Activated CD4-positive, alpha-beta T cell treated with anti-CD3 and anti-CD28 coated beads, Interleukin-2, amount 50 U/mL, for 48 hours (primary cell): ENCODE measurements at regions not wholly inside any gene's neighbourhood (a gene's known extent, or its start where the extent isn't known, plus 50 kb on each side); places are given as distances from the start of the nearest gene placed in this dataset.
"Not testable (repeated sequence)": the region's sequence is repeated elsewhere in the genome, so short reads cannot be mapped to it uniquely, and the experiment has no call there.

Experiments
- DNase-seq, 2 experiments: peaks; one replicate each; pipeline ENCODE4 v3.0.0-alpha.2; 2020

DNA sequence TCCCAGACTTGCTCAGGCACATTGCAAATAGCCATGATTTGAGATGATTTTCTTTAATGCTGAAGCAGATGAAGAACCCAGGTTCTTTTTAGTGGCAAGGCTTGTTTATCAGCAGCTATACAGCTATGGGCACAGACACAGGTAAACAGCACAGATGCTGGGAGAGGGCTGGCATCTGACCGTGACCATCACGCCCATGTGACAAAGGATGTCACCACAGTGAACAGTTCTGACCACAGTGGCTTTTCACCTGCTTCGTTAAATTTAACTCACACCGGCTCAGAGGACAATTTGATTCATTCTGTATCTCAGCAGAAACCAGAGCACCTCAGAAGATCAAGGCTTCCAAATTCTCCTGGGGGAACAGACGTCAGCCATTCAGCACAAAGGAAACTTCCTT is 142.6 kb downstream of the CDH26 start:
- no peak for DNase-seq

DNA sequence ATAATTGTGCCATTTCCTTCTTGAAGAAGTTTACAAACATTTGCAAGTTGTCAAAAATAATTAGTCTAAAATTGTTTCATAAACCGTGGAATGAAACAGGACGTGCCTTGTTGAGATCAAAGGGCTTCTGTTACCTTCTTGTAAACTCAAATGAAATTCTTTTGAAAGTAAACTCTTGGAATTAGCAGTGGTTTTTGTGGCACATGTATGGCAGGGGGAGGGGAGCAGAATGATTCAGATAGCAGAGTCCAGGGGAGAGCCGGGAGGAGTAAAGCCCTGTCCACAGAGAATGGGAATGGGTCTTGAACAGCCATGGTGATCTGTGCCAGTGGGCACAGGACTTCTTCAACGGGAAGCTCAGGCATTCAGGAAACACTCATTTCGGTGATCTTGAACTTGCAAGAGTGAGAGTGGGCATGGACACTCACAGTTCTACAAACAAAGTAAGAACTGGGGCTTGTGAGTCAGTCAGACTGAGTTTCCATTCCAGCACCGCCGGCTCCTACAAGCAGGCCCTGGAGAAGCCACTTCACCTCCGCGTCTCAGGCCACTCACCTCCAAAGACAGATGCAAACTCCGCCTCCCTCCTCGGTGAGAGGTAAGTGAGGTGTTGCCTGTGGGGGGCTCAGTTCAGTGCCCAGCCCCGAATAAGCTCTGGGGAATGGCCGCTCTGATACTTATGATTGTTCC is 143.1 kb downstream of the CDH26 start:
- no peak for DNase-seq

DNA sequence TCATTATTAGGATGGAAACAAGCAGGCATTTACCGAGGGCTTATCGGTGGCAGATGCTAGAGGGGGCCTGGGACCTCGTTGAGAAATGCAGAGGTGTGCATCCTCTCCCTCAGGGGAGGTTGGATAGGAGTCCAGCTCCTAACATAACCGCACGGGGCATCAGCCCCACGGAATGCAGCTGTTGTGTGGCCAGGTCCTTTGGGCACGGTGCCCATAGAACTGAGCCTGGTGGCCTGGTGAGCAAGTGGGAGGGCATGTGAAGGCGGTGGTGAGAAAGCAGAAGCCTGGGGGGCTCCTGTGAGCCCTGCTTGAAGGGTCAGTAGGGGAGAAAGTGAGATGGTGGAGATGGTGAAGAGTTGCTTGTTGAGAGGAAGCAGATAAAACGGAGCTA is 143.7 kb downstream of the CDH26 start:
- DNase-seq: no peak

- no peak for DNase-seq
Measured at GRCh38 chr20:60102665-60103210, 144.5 kb downstream of the CDH26 start.

GRCh38 chr20:60104993-60105803 is 147.0 kb downstream of the CDH26 start:
- no peak for DNase-seq

GRCh38 chr20:60106186-60106585 is 148.0 kb downstream of the CDH26 start:
- DNase-seq: not testable (repeated sequence)

GRCh38 chr20:60107621-60108390 is 149.6 kb downstream of the CDH26 start:
- DNase-seq: no peak

DNA sequence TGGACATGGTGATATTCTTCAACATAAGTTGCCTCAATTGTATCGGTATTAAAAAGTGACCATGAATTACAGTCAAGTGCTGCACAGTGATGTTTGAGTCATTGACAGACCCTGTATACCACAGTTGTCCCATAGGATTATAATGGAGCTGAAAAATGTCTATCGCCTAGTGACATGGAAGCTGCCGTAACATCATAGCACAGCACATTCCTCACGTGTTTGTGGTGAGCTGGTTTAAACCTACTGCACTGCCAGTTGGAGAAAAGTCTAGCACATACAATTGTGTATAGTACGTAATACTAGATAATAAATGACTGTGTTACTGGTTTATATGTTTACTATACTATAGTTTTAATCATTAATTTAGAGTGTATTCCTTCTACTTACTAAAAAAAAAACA is 150.2 kb downstream of the CDH26 start:
- no peak for DNase-seq

DNA sequence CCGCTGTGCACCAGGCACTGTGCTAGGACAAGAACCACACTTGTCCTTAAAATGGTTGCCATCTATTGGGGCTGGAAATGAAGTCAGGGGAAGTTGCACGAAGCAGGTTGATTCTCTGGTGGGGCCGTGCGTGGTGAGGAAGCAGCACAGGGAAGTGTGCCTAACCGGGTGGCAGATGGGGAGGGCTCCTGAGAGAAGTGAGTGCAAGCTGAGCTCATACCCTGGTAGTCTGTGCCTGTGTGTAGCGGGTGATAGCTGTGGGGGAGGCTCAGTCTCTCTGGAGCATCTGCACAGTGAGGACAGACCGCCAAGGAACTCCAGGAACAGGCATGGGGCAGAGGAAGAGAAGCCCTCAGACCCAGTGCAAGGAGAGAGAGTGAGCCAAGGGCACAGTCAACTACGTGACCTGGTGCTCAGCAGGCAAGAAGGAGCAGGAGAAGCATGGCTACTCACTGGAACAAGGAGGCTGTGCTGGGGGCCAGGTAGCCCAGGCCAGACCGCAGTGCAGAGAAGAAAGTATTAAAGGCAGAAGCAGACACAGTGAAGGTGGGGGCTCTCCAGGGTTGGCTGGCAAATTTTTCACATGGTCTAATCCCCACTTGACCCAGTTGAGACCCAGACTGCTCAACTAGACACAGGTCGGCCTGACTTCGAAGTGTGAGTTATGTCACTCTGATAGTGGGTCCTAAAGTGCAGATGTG is 155.0 kb downstream of the CDH26 start:
- no peak for DNase-seq

- DNase-seq: no peak
Measured at GRCh38 chr20:60113771-60114170, 155.5 kb downstream of the CDH26 start.

GRCh38 chr20:60115451-60115850 is 157.2 kb downstream of the CDH26 start:
- DNase-seq: no peak

GRCh38 chr20:60116128-60116909 is 158.1 kb downstream of the CDH26 start:
- DNase-seq: no peak

- DNase-seq: no peak
Measured at GRCh38 chr20:60117065-60117464, 158.8 kb downstream of the CDH26 start.

- DNase-seq: no peak
Measured at GRCh38 chr20:60121903-60122302, 163.7 kb downstream of the CDH26 start.

GRCh38 chr20:60122671-60123070 is 164.4 kb downstream of the CDH26 start:
- DNase-seq: no peak

DNA sequence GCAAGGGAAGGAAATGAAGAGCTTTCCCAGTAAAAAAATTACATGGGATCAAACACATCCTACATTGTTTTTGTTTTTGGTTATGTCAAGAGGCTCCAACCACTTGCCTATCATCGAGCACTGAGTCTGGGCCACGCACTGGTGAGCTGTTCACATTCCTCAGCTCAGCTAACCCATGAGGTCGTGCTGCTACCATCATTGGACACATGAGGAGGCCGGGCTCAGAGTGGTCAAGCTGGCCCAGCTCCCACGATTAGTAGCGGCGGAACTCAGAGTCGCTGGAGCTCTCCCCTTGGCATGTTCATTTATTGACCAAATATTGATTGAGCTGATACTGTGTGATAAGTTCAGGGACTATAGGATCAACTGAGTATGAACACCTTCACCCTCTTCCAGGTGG is 164.9 kb downstream of the CDH26 start:
- no peak for DNase-seq

DNA sequence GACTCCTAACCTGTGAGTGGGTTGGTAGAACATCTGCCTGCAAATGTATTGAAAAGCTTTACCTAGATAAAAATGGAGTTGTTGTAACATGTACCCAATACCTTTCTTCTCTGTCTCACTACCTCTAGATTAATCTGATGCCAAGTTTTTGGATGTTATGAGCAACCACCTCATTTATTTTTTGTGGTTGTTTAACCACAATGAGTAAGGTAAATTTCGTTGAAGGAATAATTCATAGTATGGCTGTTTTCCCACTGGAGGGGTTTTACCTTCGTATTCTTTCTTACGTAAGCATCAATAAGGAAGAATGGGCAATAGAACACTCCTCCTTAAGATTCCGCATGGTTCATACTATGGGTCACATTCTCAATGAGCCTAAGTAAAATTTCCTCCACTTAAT is 165.4 kb downstream of the CDH26 start:
- DNase-seq: no peak

DNA sequence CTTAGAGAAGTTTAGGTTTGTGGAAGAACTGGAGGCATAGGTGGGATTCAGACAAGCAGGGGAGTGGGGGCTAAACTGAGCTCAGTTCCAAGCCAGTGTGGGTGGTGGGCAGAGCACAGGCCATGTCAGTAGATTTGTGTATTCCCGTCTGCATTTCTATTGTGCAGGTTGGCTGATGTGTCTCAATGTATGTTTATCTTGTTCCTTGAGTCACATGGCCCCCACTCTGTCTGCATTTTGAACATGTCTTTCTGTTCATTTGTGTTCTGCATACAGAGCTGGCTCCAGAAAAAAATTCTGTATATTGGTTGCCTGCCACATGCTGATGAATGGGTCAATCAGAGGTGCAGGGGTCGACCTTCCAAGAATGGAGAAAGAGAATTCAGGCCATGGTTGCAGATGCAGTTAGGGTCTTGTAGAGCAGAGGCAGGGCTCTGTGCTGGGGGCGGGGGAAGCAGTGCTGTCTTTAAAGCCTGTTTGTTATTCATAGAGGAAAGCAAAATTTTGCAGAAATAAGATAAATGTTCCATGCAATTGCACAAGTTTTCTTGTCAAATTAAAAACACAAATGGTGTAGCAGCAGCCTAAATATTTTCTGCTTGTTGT is 166.7 kb downstream of the CDH26 start:
- DNase-seq: no peak

GRCh38 chr20:60125513-60125912 is 167.3 kb downstream of the CDH26 start:
- DNase-seq: no peak

DNA sequence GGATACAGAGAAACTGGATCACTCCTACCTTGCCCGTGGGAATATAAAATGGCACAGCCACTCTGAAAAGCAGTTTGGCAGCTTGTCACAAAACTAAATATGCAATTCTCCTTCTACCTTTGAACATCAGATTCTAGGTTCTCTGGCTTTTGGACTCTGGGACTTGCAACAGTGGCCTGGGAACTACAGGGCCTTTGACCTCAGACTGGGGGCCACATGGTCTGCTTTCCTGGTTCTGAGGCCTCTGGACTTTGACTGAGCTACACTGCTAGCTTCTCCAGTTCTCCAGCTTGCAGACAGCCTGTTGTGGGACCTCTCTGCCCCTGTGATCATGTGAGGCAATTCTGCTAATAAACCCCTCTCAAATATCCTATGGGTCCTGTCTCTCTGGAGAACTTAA is 168.8 kb downstream of the CDH26 start:
- no peak for DNase-seq

DNA sequence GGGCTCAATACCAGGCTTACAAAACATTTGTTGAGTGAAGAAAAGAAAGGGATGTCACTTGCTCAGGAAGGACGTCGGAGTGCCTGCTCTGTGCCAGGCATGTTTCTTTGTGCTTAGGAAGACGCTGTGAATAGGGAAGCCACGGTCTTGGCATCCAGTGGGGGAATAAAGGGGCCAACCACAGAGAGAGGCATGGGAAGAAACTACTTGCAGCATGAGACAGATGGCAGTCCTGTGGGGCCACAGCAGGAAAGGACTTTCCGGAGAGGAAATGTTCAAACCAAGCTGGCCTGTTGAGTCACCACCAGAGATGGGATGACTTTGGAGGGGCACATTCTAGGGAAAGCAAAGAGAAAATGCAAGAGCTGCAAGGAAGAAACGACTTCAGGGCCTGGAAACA is 173.2 kb downstream of the CDH26 start:
- no peak for DNase-seq
